Transverse colon (tissue), 4 donors: ENCODE measurements at regions not wholly inside any gene's neighbourhood (a gene's known extent, or its start where the extent isn't known, plus 50 kb on each side); places are given as distances from the start of the nearest gene placed in this dataset.

Experiments used
- DNase-seq: peaks from one replicate; pipeline ENCODE4 v3.0.0-alpha.2; 2019
- H3K27ac ChIP-seq, 4 donors: fragments of 200-600 bp; sonication (generic); 2 replicates each; pipeline ENCODE4 v1.5.1; 2016 to 2018; ENCODE audit warnings: inconsistent platforms in 4 of 4
- H3K27me3 ChIP-seq: fragments of 200-600 bp; sonication (generic); 2 replicates; pipeline ENCODE4 v1.5.1; 2017; ENCODE audit warnings: inconsistent platforms
- H3K36me3 ChIP-seq, 4 donors: fragments of 200-600 bp; sonication (generic); 2 replicates each; pipeline ENCODE4 v1.5.1; 2017 to 2019; ENCODE audit warnings: inconsistent platforms in 4 of 4
- H3K4me1 ChIP-seq, 4 donors: fragments of 200-600 bp; sonication (generic); 2 replicates each; pipeline ENCODE4 v1.5.1; 2017 to 2020; ENCODE audit warnings: inconsistent platforms in 4 of 4
- H3K4me3 ChIP-seq, 4 donors: fragments of 200-600 bp; sonication (generic); 1 replicate in 1 of 4; 2 replicates in 3 of 4; pipeline versions ENCODE4 v1.5.1 to v1.6.1; 2017 to 2019; ENCODE audit warnings: inconsistent platforms in 4 of 4
- H3K9me3 ChIP-seq, 2 donors: fragments of 200-600 bp; sonication (generic); 2 replicates each; pipeline ENCODE4 v1.5.1; 2017 to 2019; ENCODE audit warnings: inconsistent platforms in 2 of 2
- CTCF ChIP-seq, 5 experiments: fragments of 200-600 bp in 3 of 5; fragments of 450-650 bp in 2 of 5; sonication (generic) in 3 of 5; IDR thresholded peaks; 1 replicate in 2 of 5; 2 replicates in 3 of 5; pipeline ENCODE4 v1.5.1; 2016 to 2017; ENCODE audit warnings: antibody characterized with exemption in 5 of 5, inconsistent platforms in 3 of 5, mild to moderate bottlenecking in 2 of 5, moderate library complexity in 1 of 5
- EP300 ChIP-seq: sonication (generic); formaldehyde crosslinking; IDR thresholded peaks from one replicate; pipeline ENCODE4 v1.6.1; 2017; ENCODE audit warnings: antibody characterized with exemption, low read depth
- POLR2A ChIP-seq: fragments of 450-650 bp; IDR thresholded peaks from one replicate; pipeline ENCODE4 v1.6.1; 2016; ENCODE audit warnings: antibody characterized with exemption, mild to moderate bottlenecking, moderate library complexity
- POLR2AphosphoS5 ChIP-seq, 3 donors: sonication (generic); formaldehyde crosslinking; IDR thresholded peaks; one replicate each; pipeline ENCODE4 v1.6.1; 2016; ENCODE audit warnings: antibody characterized with exemption in 3 of 3
- WGBS, 2 donors: methylation state at CpG; one replicate each; pipeline ENCODE4 v1.1.5; 2018; ENCODE audit warnings: low coverage in 1 of 2; 5-methylcytosine and 5-hydroxymethylcytosine counted together
- in situ Hi-C, 4 donors: fragments of 200-750 bp; cut with MboI; loops; one replicate each; pipeline versions ENCODE4 v1.15.0 to v1.15.1; 2017; ENCODE audit warnings: low sequenced_read_pairs in 3 of 4, low pct_ligation_motif_present in 1 of 4, low pct_unique_long_range_greater_than_20kb in 1 of 4
- intact Hi-C: fragments of 100-400 bp; cut with DNase I; formaldehyde crosslinking; loops from one replicate; pipeline ENCODE4 v1.15.1; 2023; ENCODE audit warnings: low total_unique reads

GRCh38 chr2:228469721-228470120 lies 288.2 kb upstream of the SPHKAP start:
- TF ChIP-seq CTCF (IDR thresholded peaks at IDR 0.05) (no peak), POLR2A (no peak), EP300 (no peak), POLR2AphosphoS5 (IDR thresholded peaks at IDR 0.05) (no peak)
- intact Hi-C loops: no loop called here
- in situ Hi-C loops: no loop called here
- Histone ChIP-seq H3K4me3 (no peak overlapping the region), H3K9me3 (no peaks in the 10 kb centered on the region), H3K36me3 (no peaks in the 10 kb centered on the region), H3K4me1 (no peaks in the 10 kb centered on the region), H3K27ac (no peak overlapping the region), H3K27me3 (no peaks in the 10 kb centered on the region)
- DNase-seq: no peak

- DNase-seq: no peak
- no peaks in the 10 kb centered on the region for H3K36me3 ChIP-seq
- no peak overlapping the region for H3K27ac ChIP-seq
- no peaks in the 10 kb centered on the region for H3K4me1 ChIP-seq
- 83 to 85% methylated on average over 2 of the region's 2 CpGs for WGBS, 2 donors
- no peaks in the 10 kb centered on the region for H3K9me3 ChIP-seq
- intact Hi-C loops (no loop called here), in situ Hi-C loops (no loop called here)
- TF ChIP-seq POLR2A (no peak), CTCF (IDR thresholded peaks at IDR 0.05) (no peak), POLR2AphosphoS5 (IDR thresholded peaks at IDR 0.05) (no peak), EP300 (no peak)
- no peaks in the 10 kb centered on the region for H3K27me3 ChIP-seq
- no peak overlapping the region for H3K4me3 ChIP-seq
Measured at GRCh38 chr2:228466851-228467250, 285.4 kb upstream of the SPHKAP start.

GRCh38 chr2:228465408-228465807 lies 283.9 kb upstream of the SPHKAP start:
- WGBS, 2 donors: 49 to 57% methylated on average over 4 of the region's 4 CpGs
- Histone ChIP-seq H3K4me1 (no peaks in the 10 kb centered on the region), H3K4me3 (no peak overlapping the region), H3K36me3 (no peaks in the 10 kb centered on the region), H3K9me3 (no peaks in the 10 kb centered on the region), H3K27me3 (no peaks in the 10 kb centered on the region), H3K27ac (no peak overlapping the region)
- no peak for TF ChIP-seq CTCF (IDR thresholded peaks at IDR 0.05)
- in situ Hi-C loops (no loop called here), intact Hi-C loops (no loop called here)
- no peak for DNase-seq

- DNase-seq: no peak
- H3K27ac ChIP-seq: no peak overlapping the region
- H3K4me1 ChIP-seq: no peaks in the 10 kb centered on the region
- in situ Hi-C loops: no loop called here
- no peak for TF ChIP-seq POLR2AphosphoS5 (IDR thresholded peaks at IDR 0.05)
- TF ChIP-seq CTCF (IDR thresholded peaks at IDR 0.05): no peak
- TF ChIP-seq EP300: no peak
- no peak for TF ChIP-seq POLR2A
- peaks cover 5 to 15% of the 10 kb centered on the region in 2 donors for H3K9me3 ChIP-seq
- no peak overlapping the region for H3K4me3 ChIP-seq
- WGBS, 2 donors: 100% methylated on average over 1 of the region's 1 CpG
- no peaks in the 10 kb centered on the region for H3K36me3 ChIP-seq
- H3K27me3 ChIP-seq: no peaks in the 10 kb centered on the region
- intact Hi-C loops: no loop called here
Measured at GRCh38 chr2:228458364-228458763, 276.9 kb upstream of the SPHKAP start.
